Chondrocyte (in vitro differentiated cells): ENCODE measurements at regions not wholly inside any gene's neighbourhood (a gene's known extent, or its start where the extent isn't known, plus 50 kb on each side); places are given as distances from the start of the nearest gene placed in this dataset.

ENCODE experiments used
- DNase-seq: peaks from one replicate; pipeline ENCODE4 v3.0.0; 2021; ENCODE audit warnings: mixed read lengths, low spot score
- H3K27ac Mint-ChIP-seq: one replicate; pipeline ENCODE4 v1.8.0; 2021; ENCODE audit warnings: mild to moderate bottlenecking, moderate library complexity, mixed read lengths; ENCODE audit not compliant: unreplicated experiment
- H3K27me3 Mint-ChIP-seq: 2 replicates; pipeline ENCODE4 v1.8.0; 2021; ENCODE audit warnings: low read depth, mixed read lengths
- H3K36me3 Mint-ChIP-seq: 2 replicates; pipeline ENCODE4 v1.8.0; 2021; ENCODE audit warnings: low read depth, mixed read lengths
- H3K4me1 Mint-ChIP-seq: 2 replicates; pipeline ENCODE4 v1.8.0; 2021; ENCODE audit warnings: low read depth, mild to moderate bottlenecking, mixed read lengths
- H3K4me3 Mint-ChIP-seq: one replicate; pipeline ENCODE4 v1.8.0; 2021; ENCODE audit warnings: mild to moderate bottlenecking, moderate library complexity, mixed read lengths; ENCODE audit not compliant: unreplicated experiment
- H3K9me3 Mint-ChIP-seq: 2 replicates; pipeline ENCODE4 v1.8.0; 2021; ENCODE audit warnings: low read depth, mixed read lengths
- TF ChIP-seq, protein P1 (sequence below): fragments of 200-600 bp; sonication (generic); IDR thresholded peaks from 2 replicates; pipeline ENCODE4 v1.5.0; 2021; ENCODE audit warnings: antibody characterized with exemption, mild to moderate bottlenecking, moderate library complexity

DNA sequence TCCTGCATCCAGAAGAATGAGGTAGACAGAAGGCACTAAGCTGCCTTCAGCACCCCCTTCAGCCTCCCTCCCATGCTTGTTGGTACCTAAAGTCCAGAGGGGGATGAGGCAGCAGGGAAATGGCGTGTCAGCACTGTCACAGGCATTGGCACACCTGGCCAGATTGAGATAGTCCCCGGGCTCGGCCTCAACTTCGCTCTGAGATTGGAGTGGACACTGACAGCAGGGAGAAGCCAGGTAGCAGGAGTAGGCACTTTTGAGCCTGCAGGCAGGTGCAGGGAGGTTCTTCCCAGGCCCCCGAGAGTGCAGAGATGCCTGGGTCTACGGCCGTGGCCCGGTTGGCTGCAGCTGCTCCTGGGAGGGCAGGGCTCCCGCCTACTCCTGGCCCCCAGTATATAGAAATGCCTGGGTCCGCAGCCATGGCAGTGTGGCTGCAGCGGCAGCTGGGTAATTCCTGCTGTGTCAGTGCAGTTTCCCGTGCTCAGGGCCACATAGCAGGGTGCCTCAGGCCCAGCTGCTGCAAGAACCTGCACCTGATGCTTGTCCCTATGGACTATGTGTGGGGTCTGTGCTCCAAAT lies 160.3 kb downstream of the SLITRK6 start:
- Mint-ChIP-seq H3K4me3 (no peak overlapping the region), H3K27ac (no peak overlapping the region), H3K27me3 (no peaks in the 10 kb centered on the region), H3K36me3 (peaks cover 2% of the 10 kb centered on the region), H3K9me3 (peaks cover 14% of the 10 kb centered on the region), H3K4me1 (no peaks in the 10 kb centered on the region)
- no peak for DNase-seq
- TF ChIP-seq, protein P1, sequence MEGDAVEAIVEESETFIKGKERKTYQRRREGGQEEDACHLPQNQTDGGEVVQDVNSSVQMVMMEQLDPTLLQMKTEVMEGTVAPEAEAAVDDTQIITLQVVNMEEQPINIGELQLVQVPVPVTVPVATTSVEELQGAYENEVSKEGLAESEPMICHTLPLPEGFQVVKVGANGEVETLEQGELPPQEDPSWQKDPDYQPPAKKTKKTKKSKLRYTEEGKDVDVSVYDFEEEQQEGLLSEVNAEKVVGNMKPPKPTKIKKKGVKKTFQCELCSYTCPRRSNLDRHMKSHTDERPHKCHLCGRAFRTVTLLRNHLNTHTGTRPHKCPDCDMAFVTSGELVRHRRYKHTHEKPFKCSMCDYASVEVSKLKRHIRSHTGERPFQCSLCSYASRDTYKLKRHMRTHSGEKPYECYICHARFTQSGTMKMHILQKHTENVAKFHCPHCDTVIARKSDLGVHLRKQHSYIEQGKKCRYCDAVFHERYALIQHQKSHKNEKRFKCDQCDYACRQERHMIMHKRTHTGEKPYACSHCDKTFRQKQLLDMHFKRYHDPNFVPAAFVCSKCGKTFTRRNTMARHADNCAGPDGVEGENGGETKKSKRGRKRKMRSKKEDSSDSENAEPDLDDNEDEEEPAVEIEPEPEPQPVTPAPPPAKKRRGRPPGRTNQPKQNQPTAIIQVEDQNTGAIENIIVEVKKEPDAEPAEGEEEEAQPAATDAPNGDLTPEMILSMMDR: no peak

GRCh38 chr13:85638265-85638664 lies 161.0 kb downstream of the SLITRK6 start:
- H3K27ac Mint-ChIP-seq: no peak overlapping the region
- no peaks in the 10 kb centered on the region for H3K4me1 Mint-ChIP-seq
- H3K27me3 Mint-ChIP-seq: no peaks in the 10 kb centered on the region
- TF ChIP-seq, protein P1: no peak
- DNase-seq: no peak
- peaks cover 2% of the 10 kb centered on the region for H3K36me3 Mint-ChIP-seq
- H3K9me3 Mint-ChIP-seq: peaks cover 14% of the 10 kb centered on the region
- H3K4me3 Mint-ChIP-seq: no peak overlapping the region

GRCh38 chr13:85632526-85633195 lies 166.6 kb downstream of the SLITRK6 start:
- DNase-seq: no peak
- H3K27ac Mint-ChIP-seq: no peak overlapping the region
- H3K4me3 Mint-ChIP-seq: no peak overlapping the region
- TF ChIP-seq, protein P1: no peak
- H3K9me3 Mint-ChIP-seq: no peaks in the 10 kb centered on the region
- H3K27me3 Mint-ChIP-seq: no peaks in the 10 kb centered on the region
- no peaks in the 10 kb centered on the region for H3K36me3 Mint-ChIP-seq
- peaks cover 13% of the 10 kb centered on the region for H3K4me1 Mint-ChIP-seq

DNA sequence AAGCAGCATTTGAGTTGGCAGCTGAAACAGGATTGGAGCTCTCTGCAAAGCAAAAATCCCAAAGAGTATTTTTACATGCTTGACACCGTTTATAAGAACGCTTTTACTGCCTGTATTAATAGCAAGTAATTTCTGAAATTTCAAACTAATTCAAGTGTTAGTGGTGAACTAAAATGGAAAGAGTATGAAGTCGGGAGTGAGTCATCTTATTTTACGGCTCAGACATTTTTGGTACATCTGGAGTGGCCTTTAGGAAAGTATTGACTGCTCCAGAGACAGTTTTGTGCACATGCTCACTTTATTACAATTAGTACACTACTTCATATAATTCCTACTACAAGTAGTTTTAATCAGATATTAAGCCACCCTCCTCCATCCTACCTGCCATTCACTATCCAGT lies 167.4 kb downstream of the SLITRK6 start:
- DNase-seq: no peak
- Mint-ChIP-seq H3K27ac (no peak overlapping the region), H3K27me3 (no peaks in the 10 kb centered on the region), H3K4me3 (no peak overlapping the region), H3K36me3 (no peaks in the 10 kb centered on the region), H3K4me1 (peaks cover 13% of the 10 kb centered on the region), H3K9me3 (no peaks in the 10 kb centered on the region)
- TF ChIP-seq, protein P1: no peak

- Mint-ChIP-seq H3K27me3 (no peaks in the 10 kb centered on the region), H3K9me3 (no peaks in the 10 kb centered on the region), H3K36me3 (no peaks in the 10 kb centered on the region), H3K27ac (no peak overlapping the region), H3K4me3 (no peak overlapping the region), H3K4me1 (peaks cover 13% of the 10 kb centered on the region)
- TF ChIP-seq, protein P1: no peak
- DNase-seq: no peak
These were observed 172.6 kb downstream of the SLITRK6 start for GRCh38 chr13:85626603-85627002.
